Mammary epithelial cell (primary cell): ENCODE measurements at regions not wholly inside any gene's neighbourhood (a gene's known extent, or its start where the extent isn't known, plus 50 kb on each side); places are given as distances from the start of the nearest gene placed in this dataset.
"Not testable (repeated sequence)": the region's sequence is repeated elsewhere in the genome, so short reads cannot be mapped to it uniquely, and the experiment has no call there.

Source experiments
- CTCF ChIP-seq, 2 donors: IDR thresholded peaks in 1 of 2; conservative IDR thresholded peaks in 1 of 2; 2 replicates each; pipeline ENCODE4 v1.5.1; 2011 to 2012; ENCODE audit warnings: inconsistent platforms in 2 of 2, low read length in 2 of 2, mild to moderate bottlenecking in 2 of 2, control low read depth in 1 of 2, low read depth in 1 of 2; ENCODE audit not compliant: insufficient read depth in 1 of 2; ENCODE audit errors: extremely low read depth in 1 of 2
- EZH2 ChIP-seq: IDR thresholded peaks from 2 replicates; pipeline ENCODE4 v1.6.1; 2012; ENCODE audit warnings: low read length, inconsistent platforms, borderline replicate concordance

- not testable (repeated sequence) for TF ChIP-seq CTCF (conservative IDR thresholded peaks at IDR 0.05 in 1 of 2, IDR thresholded peaks at IDR 0.05 in 1 of 2; ENCODE audit: extremely low read depth in 1 of 2, insufficient read depth in 1 of 2, low read depth in 1 of 2, low read length in 2 of 2); EZH2
Measured at GRCh38 chr9:33740958-33741357, 54.4 kb upstream of the PRSS3 start.
